HCT116 (cell line): ENCODE measurements at regions not wholly inside any gene's neighbourhood (a gene's known extent, or its start where the extent isn't known, plus 50 kb on each side); places are given as distances from the start of the nearest gene placed in this dataset.

Source experiments
- ATAC-seq: fragments of 200-7000 bp; cut with Tn5 transposase; 2 replicates; pipeline ENCODE4 v1.9.1; 2020; ENCODE audit warnings: mild to moderate bottlenecking, moderate library complexity
- BruUV-seq: library from RNA; stranded (reverse); fragments of 400-500 nt; replicated peaks from 2 replicates; lab custom pipeline; 2021; lab: Mats Ljungman, UMichigan
- CTCF ChIA-PET: fragments of 300-600 bp; sonication (Branson Sonifier 250); formaldehyde crosslinking; loops from one replicate; lab custom pipeline; 2021; ENCODE audit warnings: antibody characterized with exemption; lab: Charles Lee
- POLR2A ChIA-PET: fragments of 300-600, 350-600 bp; sonication (Branson Sonifier 250); formaldehyde crosslinking; loops from one replicate; lab custom pipeline; 2021; ENCODE audit warnings: antibody characterized with exemption; lab: Charles Lee
- RAD21 ChIA-PET, 2 experiments: fragments of 300-600 bp; sonication (Branson Sonifier 250); formaldehyde crosslinking; loops; one replicate each; lab custom pipeline; 2023; ENCODE audit warnings: low total read pairs in 2 of 2; ENCODE audit not compliant: uncharacterized antibody in 2 of 2, unreplicated experiment in 2 of 2, low non-redundant PET in 1 of 2; lab: Charles Lee
- DNase-seq: peaks from one replicate; pipeline ENCODE4 v3.0.0-alpha.2; 2010; ENCODE audit warnings: low read depth, low spot score
- H2AFZ ChIP-seq: fragments of 200-600 bp; shearing (Covaris generic), sonication (generic); 2 replicates; pipeline ENCODE4 v1.6.1; 2017; ENCODE audit warnings: low read depth, mixed run types, mixed read lengths, antibody characterized with exemption, low read length; ENCODE audit not compliant: poor library complexity, severe bottlenecking
- H3K27ac ChIP-seq: 2 replicates; pipeline ENCODE4 v1.5.1; 2012; ENCODE audit warnings: low read depth, low read length
- H3K27me3 ChIP-seq: fragments of 200-600 bp; sonication (generic); 2 replicates; pipeline ENCODE4 v1.6.1; 2016; ENCODE audit warnings: mixed run types, low read length, mixed read lengths; ENCODE audit not compliant: insufficient read depth
- H3K36me3 ChIP-seq, 2 experiments: fragments of 200-500 bp in 1 of 2; fragments of 200-600 bp in 1 of 2; sonication (Bioruptor generic) in 1 of 2; sonication (generic) in 1 of 2; 2 replicates each; pipeline versions ENCODE4 v1.5.1 to v1.6.1; 2014 to 2016; ENCODE audit warnings: low read length in 2 of 2, inconsistent platforms in 1 of 2, mixed read lengths in 1 of 2, mixed run types in 1 of 2; ENCODE audit not compliant: insufficient read depth in 2 of 2, control insufficient read depth in 1 of 2
- H3K4me1 ChIP-seq, 2 experiments: fragments of 200-600 bp in 1 of 2; sonication (generic) in 1 of 2; 2 replicates each; pipeline versions ENCODE4 v1.5.1 to v1.6.1; 2012 to 2017; ENCODE audit warnings: low read length in 2 of 2, inconsistent platforms in 1 of 2, mild to moderate bottlenecking in 1 of 2, mixed read lengths in 1 of 2, mixed run types in 1 of 2, moderate library complexity in 1 of 2; ENCODE audit not compliant: insufficient read depth in 2 of 2, control insufficient read depth in 1 of 2
- H3K4me2 ChIP-seq: fragments of 200-600 bp; sonication (generic); 2 replicates; pipeline ENCODE4 v1.6.1; 2017; ENCODE audit warnings: mixed run types, low read length, mixed read lengths
- H3K4me3 ChIP-seq, 2 experiments: fragments of 200-600 bp in 1 of 2; sonication (generic) in 1 of 2; replicated peaks in 1 of 2; 2 replicates each; pipeline ENCODE4 v1.5.1; 2011 to 2016; ENCODE audit warnings: low read length in 2 of 2, control low read depth in 1 of 2, low read depth in 1 of 2, mild to moderate bottlenecking in 1 of 2, mixed read lengths in 1 of 2, mixed run types in 1 of 2
- H3K79me2 ChIP-seq: fragments of 200-600 bp; sonication (generic); 2 replicates; pipeline ENCODE4 v1.6.1; 2017; ENCODE audit warnings: mild to moderate bottlenecking, mixed run types, low read length, moderate library complexity, mixed read lengths; ENCODE audit not compliant: insufficient read depth
- H3K9ac ChIP-seq: fragments of 200-600 bp; sonication (generic); 2 replicates; pipeline ENCODE4 v1.6.1; 2016; ENCODE audit warnings: low read length, mixed read lengths
- H3K9me2 ChIP-seq: fragments of 200-600 bp; sonication (generic), shearing (Covaris generic); 2 replicates; pipeline ENCODE4 v1.6.1; 2017; ENCODE audit warnings: mixed run types, mild to moderate bottlenecking, moderate library complexity; ENCODE audit not compliant: insufficient read depth
- H3K9me3 ChIP-seq, 2 experiments: fragments of 200-500 bp in 1 of 2; fragments of 200-600 bp in 1 of 2; sonication (Bioruptor generic) in 1 of 2; sonication (generic) in 1 of 2; 2 replicates each; pipeline ENCODE4 v1.6.1; 2014 to 2017; ENCODE audit warnings: low read length in 2 of 2, mixed read lengths in 2 of 2, inconsistent platforms in 1 of 2, low read depth in 1 of 2, mild to moderate bottlenecking in 1 of 2, mixed run types in 1 of 2, moderate library complexity in 1 of 2; ENCODE audit not compliant: control insufficient read depth in 1 of 2, insufficient read depth in 1 of 2
- H4K20me1 ChIP-seq: fragments of 200-600 bp; sonication (generic), shearing (Covaris generic); 2 replicates; pipeline ENCODE4 v1.6.1; 2017; ENCODE audit warnings: mixed run types, mild to moderate bottlenecking, moderate library complexity; ENCODE audit not compliant: insufficient read depth
- CBX3 ChIP-seq: IDR thresholded peaks from 2 replicates; pipeline ENCODE4 v1.6.1; 2012; ENCODE audit warnings: low read depth
- CEBPB ChIP-seq: IDR thresholded peaks from 2 replicates; pipeline ENCODE4 v1.6.1; 2012; ENCODE audit warnings: low read depth
- CTCF ChIP-seq, 3 experiments: fragments of 200-600 bp in 1 of 3; sonication (generic) in 1 of 3; IDR thresholded peaks in 2 of 3; conservative IDR thresholded peaks in 1 of 3; 2 replicates each; pipeline ENCODE4 v1.5.1; 2012 to 2017; ENCODE audit warnings: low read depth in 2 of 3, low read length in 2 of 3, antibody characterized with exemption in 1 of 3, borderline replicate concordance in 1 of 3, control low read depth in 1 of 3, mild to moderate bottlenecking in 1 of 3, mixed read lengths in 1 of 3, mixed run types in 1 of 3, moderate library complexity in 1 of 3; ENCODE audit not compliant: insufficient read depth in 1 of 3
- ELF1 ChIP-seq: IDR thresholded peaks from 2 replicates; pipeline ENCODE4 v1.6.1; 2012; ENCODE audit warnings: low read depth, borderline replicate concordance
- EZH2 ChIP-seq: fragments of 200-600 bp; sonication (generic); IDR thresholded peaks from 2 replicates; pipeline ENCODE4 v1.6.1; 2017; ENCODE audit warnings: antibody characterized with exemption, mixed run types
- EZH2phosphoT487 ChIP-seq: fragments of 200-600 bp; IDR thresholded peaks from 2 replicates; pipeline ENCODE4 v1.6.1; 2018; ENCODE audit warnings: antibody characterized with exemption, borderline replicate concordance
- FOSL1 ChIP-seq: IDR thresholded peaks from 2 replicates; pipeline ENCODE4 v1.6.1; 2012; ENCODE audit warnings: low read depth
- JUND ChIP-seq: IDR thresholded peaks from 2 replicates; pipeline ENCODE4 v1.6.1; 2012
- POLR2A ChIP-seq: IDR thresholded peaks from 2 replicates; pipeline ENCODE4 v1.7.0; 2011; ENCODE audit warnings: borderline replicate concordance; ENCODE audit not compliant: insufficient read depth, insufficient read length; ENCODE audit errors: extremely low read depth
- POLR2AphosphoS5 ChIP-seq: IDR thresholded peaks from 2 replicates; pipeline ENCODE4 v1.6.1; 2011; ENCODE audit warnings: mild to moderate bottlenecking, low read depth, low read length, moderate library complexity
- RAD21 ChIP-seq: IDR thresholded peaks from 2 replicates; pipeline ENCODE4 v1.6.1; 2012; ENCODE audit warnings: low read depth, mild to moderate bottlenecking
- SIN3A ChIP-seq: IDR thresholded peaks from 2 replicates; pipeline ENCODE4 v1.6.1; 2012; ENCODE audit warnings: low read depth
- SRF ChIP-seq: IDR thresholded peaks from 2 replicates; pipeline ENCODE4 v1.6.1; 2012; ENCODE audit warnings: low read depth
- ZFX ChIP-seq: fragments of 450-650 bp; IDR thresholded peaks from 2 replicates; pipeline ENCODE4 v1.6.1; 2017
- ZNF274 ChIP-seq: fragments of 200-500 bp; sonication (Bioruptor generic); IDR thresholded peaks from 2 replicates; pipeline ENCODE4 v1.6.1; 2014; ENCODE audit warnings: mild to moderate bottlenecking, low read depth, low read length, inconsistent platforms
- intact Hi-C: fragments of 100-400 bp; cut with micrococcal nuclease; formaldehyde crosslinking; loops from 2 replicates; pipeline ENCODE4 v1.10.0; 2022
- TF ChIP-seq, protein P1 (sequence below): IDR thresholded peaks from 2 replicates; pipeline ENCODE4 v1.6.1; 2012; ENCODE audit warnings: low read depth

- TF ChIP-seq RAD21 (no peak), CBX3 (no peak), POLR2AphosphoS5 (no peak), JUND (no peak), CEBPB (no peak), SRF (no peak), ZFX (no peak), CTCF (IDR thresholded peaks at IDR 0.05 in 2 of 3, conservative IDR thresholded peaks at IDR 0.05 in 1 of 3; ENCODE audit: borderline replicate concordance in 1 of 3, insufficient read depth in 1 of 3, low read depth in 2 of 3, low read length in 2 of 3) (no peak), EZH2 (no peak), SIN3A (no peak), FOSL1 (no peak), EZH2phosphoT487 (no peak), ZNF274 (no peak), POLR2A (no peak), ELF1 (no peak)
- TF ChIP-seq, protein P1, sequence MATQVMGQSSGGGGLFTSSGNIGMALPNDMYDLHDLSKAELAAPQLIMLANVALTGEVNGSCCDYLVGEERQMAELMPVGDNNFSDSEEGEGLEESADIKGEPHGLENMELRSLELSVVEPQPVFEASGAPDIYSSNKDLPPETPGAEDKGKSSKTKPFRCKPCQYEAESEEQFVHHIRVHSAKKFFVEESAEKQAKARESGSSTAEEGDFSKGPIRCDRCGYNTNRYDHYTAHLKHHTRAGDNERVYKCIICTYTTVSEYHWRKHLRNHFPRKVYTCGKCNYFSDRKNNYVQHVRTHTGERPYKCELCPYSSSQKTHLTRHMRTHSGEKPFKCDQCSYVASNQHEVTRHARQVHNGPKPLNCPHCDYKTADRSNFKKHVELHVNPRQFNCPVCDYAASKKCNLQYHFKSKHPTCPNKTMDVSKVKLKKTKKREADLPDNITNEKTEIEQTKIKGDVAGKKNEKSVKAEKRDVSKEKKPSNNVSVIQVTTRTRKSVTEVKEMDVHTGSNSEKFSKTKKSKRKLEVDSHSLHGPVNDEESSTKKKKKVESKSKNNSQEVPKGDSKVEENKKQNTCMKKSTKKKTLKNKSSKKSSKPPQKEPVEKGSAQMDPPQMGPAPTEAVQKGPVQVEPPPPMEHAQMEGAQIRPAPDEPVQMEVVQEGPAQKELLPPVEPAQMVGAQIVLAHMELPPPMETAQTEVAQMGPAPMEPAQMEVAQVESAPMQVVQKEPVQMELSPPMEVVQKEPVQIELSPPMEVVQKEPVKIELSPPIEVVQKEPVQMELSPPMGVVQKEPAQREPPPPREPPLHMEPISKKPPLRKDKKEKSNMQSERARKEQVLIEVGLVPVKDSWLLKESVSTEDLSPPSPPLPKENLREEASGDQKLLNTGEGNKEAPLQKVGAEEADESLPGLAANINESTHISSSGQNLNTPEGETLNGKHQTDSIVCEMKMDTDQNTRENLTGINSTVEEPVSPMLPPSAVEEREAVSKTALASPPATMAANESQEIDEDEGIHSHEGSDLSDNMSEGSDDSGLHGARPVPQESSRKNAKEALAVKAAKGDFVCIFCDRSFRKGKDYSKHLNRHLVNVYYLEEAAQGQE, result no peak
- Histone ChIP-seq H3K4me2 (no peak overlapping the region), H3K9ac (no peak overlapping the region), H3K36me3 (no peaks in the 10 kb centered on the region), H3K4me3 (no peak overlapping the region), H3K9me3 (peaks cover 0 to 7% of the 10 kb centered on the region in 2 experiments; a peak in 2 of 4 replicates), H3K4me1 (no peaks in the 10 kb centered on the region), H3K9me2 (no peaks in the 10 kb centered on the region), H2AFZ (no peak overlapping the region), H3K27ac (no peak overlapping the region), H3K27me3 (no peaks in the 10 kb centered on the region), H3K79me2 (no peaks in the 10 kb centered on the region), H4K20me1 (no peaks in the 10 kb centered on the region)
- DNase-seq (no peak), ATAC-seq (no peak)
- ChIA-PET POLR2A (no interaction called here), CTCF (no interaction called here), RAD21 (no interaction called here)
- BruUV-seq, result no TSS peak
- intact Hi-C loops, result no loop called here
These were observed 1292.7 kb downstream of the MAT2B start for GRCh38 chr5:164798110-164798509.
